Loucy (cell line): ENCODE measurements at regions not wholly inside any gene's neighbourhood (a gene's known extent, or its start where the extent isn't known, plus 50 kb on each side); places are given as distances from the start of the nearest gene placed in this dataset.

Source experiments
- H2AFZ ChIP-seq: fragments of 200-600 bp; sonication (generic); 2 replicates; pipeline ENCODE4 v1.6.0; 2016; ENCODE audit warnings: antibody characterized with exemption, mild to moderate bottlenecking, low read length, moderate library complexity
- H3F3A ChIP-seq: fragments of 200-600 bp; 2 replicates; pipeline ENCODE4 v1.6.0; 2016; ENCODE audit warnings: antibody characterized with exemption, low read depth, mild to moderate bottlenecking
- H3K27me3 ChIP-seq: fragments of 200-600 bp; sonication (generic); 2 replicates; pipeline ENCODE4 v1.6.1; 2014; ENCODE audit warnings: low read length, mild to moderate bottlenecking; ENCODE audit not compliant: insufficient read depth, poor library complexity, severe bottlenecking
- H3K36me3 ChIP-seq: fragments of 200-600 bp; sonication (generic); 2 replicates; pipeline ENCODE4 v1.6.1; 2016; ENCODE audit warnings: low read length; ENCODE audit not compliant: insufficient read depth
- H3K4me1 ChIP-seq: fragments of 200-600 bp; sonication (generic); 2 replicates; pipeline ENCODE4 v1.5.1; 2014; ENCODE audit warnings: low read length, mild to moderate bottlenecking; ENCODE audit not compliant: insufficient read depth, poor library complexity, severe bottlenecking
- H3K4me2 ChIP-seq: fragments of 200-600 bp; sonication (generic); 2 replicates; pipeline ENCODE4 v1.6.0; 2014; ENCODE audit warnings: antibody characterized with exemption, low read length, low read depth, mild to moderate bottlenecking; ENCODE audit not compliant: poor library complexity, severe bottlenecking
- H3K4me3 ChIP-seq: fragments of 200-600 bp; sonication (generic); 2 replicates; pipeline ENCODE4 v1.5.1; 2014; ENCODE audit warnings: low read length, mild to moderate bottlenecking, mixed read lengths; ENCODE audit not compliant: poor library complexity, severe bottlenecking
- H3K79me2 ChIP-seq: fragments of 200-600 bp; sonication (generic); 2 replicates; pipeline ENCODE4 v1.6.1; 2014; ENCODE audit warnings: low read length; ENCODE audit not compliant: insufficient read depth
- H3K9ac ChIP-seq: fragments of 200-600 bp; sonication (generic); 2 replicates; pipeline ENCODE4 v1.6.0; 2014; ENCODE audit warnings: mild to moderate bottlenecking, low read depth, low read length, moderate library complexity; ENCODE audit not compliant: poor library complexity, severe bottlenecking
- H3K9me2 ChIP-seq: fragments of 200-600 bp; sonication (generic); replicated peaks from 2 replicates; pipeline ENCODE4 v1.6.1; 2016; ENCODE audit warnings: low read depth, low read length, mixed read lengths
- H3K9me3 ChIP-seq: fragments of 200-600 bp; sonication (generic); 2 replicates; pipeline ENCODE4 v1.6.1; 2014; ENCODE audit warnings: mild to moderate bottlenecking, antibody characterized with exemption, low read length, low read depth; ENCODE audit not compliant: insufficient read depth
- H4K20me1 ChIP-seq: fragments of 200-600 bp; sonication (generic); 2 replicates; pipeline ENCODE4 v1.6.0; 2014; ENCODE audit warnings: antibody characterized with exemption, low read length, mild to moderate bottlenecking; ENCODE audit not compliant: insufficient read depth, poor library complexity, severe bottlenecking
- EZH2phosphoT487 ChIP-seq: fragments of 200-600 bp; IDR thresholded peaks from 2 replicates; pipeline ENCODE4 v1.6.1; 2018; ENCODE audit warnings: antibody characterized with exemption, mild to moderate bottlenecking, moderate library complexity, borderline replicate concordance
- TF ChIP-seq, protein P1 (sequence below): fragments of 200-600 bp; sonication (generic); conservative IDR thresholded peaks from 2 replicates; pipeline ENCODE4 v1.5.1; 2014; ENCODE audit warnings: mild to moderate bottlenecking, antibody characterized with exemption, low read length

DNA sequence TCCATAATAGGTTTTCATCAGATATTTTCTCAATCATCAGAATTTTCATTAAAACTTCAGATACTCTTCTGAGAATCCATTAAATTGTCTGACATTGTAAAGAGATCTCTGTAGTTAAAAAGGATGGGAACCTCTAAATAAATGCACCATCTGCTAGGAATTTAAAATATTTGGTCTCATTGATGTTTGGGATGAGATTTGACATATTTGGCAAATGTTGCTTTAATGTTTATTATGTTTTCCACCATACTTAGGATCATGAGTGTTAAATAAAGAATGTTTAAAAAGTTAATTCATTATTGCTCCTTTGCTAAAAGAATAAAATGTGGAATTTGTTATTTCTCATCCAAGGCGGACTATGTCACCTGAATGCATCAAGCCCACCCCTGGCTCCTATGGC lies 85.5 kb upstream of the VANGL1 start:
- Histone ChIP-seq H3K4me2 (no peak overlapping the region), H4K20me1 (no peaks in the 10 kb centered on the region), H3K36me3 (no peaks in the 10 kb centered on the region), H3K79me2 (no peaks in the 10 kb centered on the region), H3K9me2 (no peaks in the 10 kb centered on the region), H3K9ac (no peak overlapping the region), H2AFZ (no peak overlapping the region), H3K4me1 (peaks cover 23% of the 10 kb centered on the region), H3K27me3 (no peaks in the 10 kb centered on the region), H3K9me3 (no peaks in the 10 kb centered on the region), H3F3A (no peaks in the 10 kb centered on the region), H3K4me3 (no peak overlapping the region)
- TF ChIP-seq, protein P1, sequence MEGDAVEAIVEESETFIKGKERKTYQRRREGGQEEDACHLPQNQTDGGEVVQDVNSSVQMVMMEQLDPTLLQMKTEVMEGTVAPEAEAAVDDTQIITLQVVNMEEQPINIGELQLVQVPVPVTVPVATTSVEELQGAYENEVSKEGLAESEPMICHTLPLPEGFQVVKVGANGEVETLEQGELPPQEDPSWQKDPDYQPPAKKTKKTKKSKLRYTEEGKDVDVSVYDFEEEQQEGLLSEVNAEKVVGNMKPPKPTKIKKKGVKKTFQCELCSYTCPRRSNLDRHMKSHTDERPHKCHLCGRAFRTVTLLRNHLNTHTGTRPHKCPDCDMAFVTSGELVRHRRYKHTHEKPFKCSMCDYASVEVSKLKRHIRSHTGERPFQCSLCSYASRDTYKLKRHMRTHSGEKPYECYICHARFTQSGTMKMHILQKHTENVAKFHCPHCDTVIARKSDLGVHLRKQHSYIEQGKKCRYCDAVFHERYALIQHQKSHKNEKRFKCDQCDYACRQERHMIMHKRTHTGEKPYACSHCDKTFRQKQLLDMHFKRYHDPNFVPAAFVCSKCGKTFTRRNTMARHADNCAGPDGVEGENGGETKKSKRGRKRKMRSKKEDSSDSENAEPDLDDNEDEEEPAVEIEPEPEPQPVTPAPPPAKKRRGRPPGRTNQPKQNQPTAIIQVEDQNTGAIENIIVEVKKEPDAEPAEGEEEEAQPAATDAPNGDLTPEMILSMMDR, result no peak

GRCh38 chr1:115555446-115555845 lies 86.3 kb upstream of the VANGL1 start:
- H3K9me3 ChIP-seq, result no peaks in the 10 kb centered on the region
- H4K20me1 ChIP-seq, result no peaks in the 10 kb centered on the region
- H3K4me3 ChIP-seq, result no peak overlapping the region
- H3K9me2 ChIP-seq, result no peaks in the 10 kb centered on the region
- no peak overlapping the region for H3K9ac ChIP-seq
- no peak overlapping the region for H3K4me2 ChIP-seq
- H3K36me3 ChIP-seq, result no peaks in the 10 kb centered on the region
- no peaks in the 10 kb centered on the region for H3K79me2 ChIP-seq
- TF ChIP-seq, protein P1, result no peak
- TF ChIP-seq EZH2phosphoT487, result no peak
- peaks cover 20% of the 10 kb centered on the region for H3K4me1 ChIP-seq
- no peak overlapping the region for H2AFZ ChIP-seq
- H3F3A ChIP-seq, result no peaks in the 10 kb centered on the region
- H3K27me3 ChIP-seq, result no peaks in the 10 kb centered on the region

- Histone ChIP-seq H3K27me3 (no peaks in the 10 kb centered on the region), H3K4me3 (peak overlapping the region; percentile 37), H3K4me1 (peaks cover 57% of the 10 kb centered on the region), H3K9ac (peak overlapping the region; percentile 70), H4K20me1 (no peaks in the 10 kb centered on the region), H3K79me2 (no peaks in the 10 kb centered on the region), H3K36me3 (no peaks in the 10 kb centered on the region), H3K9me3 (no peaks in the 10 kb centered on the region), H3K4me2 (peak overlapping the region; percentile 45), H2AFZ (no peak overlapping the region), H3F3A (peaks cover 25% of the 10 kb centered on the region), H3K9me2 (no peaks in the 10 kb centered on the region)
- TF ChIP-seq EZH2phosphoT487, result peak; percentile 43; the same call in 1 of the 2 replicates
- TF ChIP-seq, protein P1, result no peak
Measured at GRCh38 chr1:115547696-115548095, 94.1 kb upstream of the VANGL1 start.
